ENCODE measurements at regions not wholly inside any gene's neighbourhood (a gene's known extent, or its start where the extent isn't known, plus 50 kb on each side); places are given as distances from the start of the nearest gene placed in this dataset.
"Not testable (repeated sequence)": the region's sequence is repeated elsewhere in the genome, so short reads cannot be mapped to it uniquely, and the experiment has no call there.

DNA sequence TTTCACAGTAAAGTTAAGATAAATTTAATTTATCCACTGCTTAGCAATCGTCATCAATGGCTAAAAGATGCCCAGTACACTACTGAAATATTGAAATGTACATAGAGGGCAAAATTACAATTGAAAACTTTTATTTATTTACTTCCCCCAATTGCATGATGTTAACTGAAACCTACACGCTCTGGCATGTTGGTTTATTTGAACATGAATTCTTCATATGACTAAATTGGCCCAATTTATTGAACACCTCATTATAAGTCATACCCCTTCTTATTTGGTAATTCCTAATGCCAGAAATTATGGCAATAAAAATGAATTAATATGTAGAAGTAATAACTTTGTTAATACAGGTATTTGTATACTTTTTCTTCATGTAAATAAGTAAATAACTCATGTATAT is 183.0 kb upstream of the ZC3H15 start:
- ATAC-seq = no peak
- no peak for DNase-seq

DNA sequence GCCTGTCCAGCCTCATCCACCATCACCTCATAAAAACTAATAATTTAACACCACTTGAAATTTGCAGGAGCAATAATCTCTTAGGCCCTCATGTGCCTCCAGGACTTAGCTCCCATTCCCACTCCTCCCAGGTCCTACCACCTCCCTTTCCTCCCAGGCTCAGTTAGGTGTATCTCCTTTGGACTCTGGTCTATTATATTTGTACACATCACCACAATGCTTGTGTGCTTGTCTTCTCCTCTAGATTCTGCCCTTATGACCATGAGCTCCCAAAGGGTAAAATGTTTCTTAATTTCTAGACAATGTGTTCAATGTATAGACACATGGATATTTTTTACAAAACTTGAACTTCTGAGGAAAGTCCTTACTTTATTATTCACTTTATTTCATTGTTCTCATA is 182.0 kb upstream of the ZC3H15 start:
- DNase-seq = no peak
- no peak for ATAC-seq

DNA sequence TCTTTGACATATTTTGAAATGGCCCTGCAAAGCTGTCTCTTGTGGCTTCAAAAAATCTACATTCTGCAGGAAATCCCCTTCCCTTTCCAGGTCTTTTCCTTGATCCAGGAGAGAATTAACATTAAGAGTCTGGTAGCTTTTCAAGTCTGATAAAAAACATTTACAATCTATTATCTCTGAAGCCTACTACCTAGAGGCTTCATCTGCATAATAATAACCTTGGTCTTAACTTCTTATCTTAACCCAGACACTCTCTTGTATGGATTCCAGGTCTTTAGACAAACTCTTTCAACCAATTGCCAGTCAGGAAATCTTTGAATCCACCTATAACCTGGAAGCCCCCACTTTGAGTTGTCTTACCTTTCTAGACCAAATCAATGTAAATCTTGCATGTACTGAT is 179.3 kb upstream of the ZC3H15 start:
- DNase-seq (no peak), ATAC-seq (no peak)

DNA sequence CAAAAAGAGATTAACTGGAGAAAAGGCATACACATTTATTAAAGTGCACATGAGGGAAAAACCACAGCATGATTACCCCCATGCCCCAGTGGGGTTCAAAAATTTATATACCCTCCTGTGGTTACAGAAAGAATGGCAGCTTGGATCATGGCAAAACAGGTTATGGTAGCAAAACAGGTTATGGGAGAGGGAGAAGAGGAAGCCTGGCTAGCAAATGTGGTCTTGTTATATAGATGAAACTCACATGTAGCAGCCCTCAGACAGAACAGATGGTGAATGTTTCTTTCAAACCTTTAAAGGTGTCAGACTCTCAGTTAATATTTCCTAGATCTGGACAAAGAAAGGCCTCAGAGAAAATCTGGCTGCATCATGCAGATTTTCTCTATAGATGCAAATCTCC is 178.2 kb upstream of the ZC3H15 start:
- ATAC-seq (no peak), DNase-seq (no peak)

DNA sequence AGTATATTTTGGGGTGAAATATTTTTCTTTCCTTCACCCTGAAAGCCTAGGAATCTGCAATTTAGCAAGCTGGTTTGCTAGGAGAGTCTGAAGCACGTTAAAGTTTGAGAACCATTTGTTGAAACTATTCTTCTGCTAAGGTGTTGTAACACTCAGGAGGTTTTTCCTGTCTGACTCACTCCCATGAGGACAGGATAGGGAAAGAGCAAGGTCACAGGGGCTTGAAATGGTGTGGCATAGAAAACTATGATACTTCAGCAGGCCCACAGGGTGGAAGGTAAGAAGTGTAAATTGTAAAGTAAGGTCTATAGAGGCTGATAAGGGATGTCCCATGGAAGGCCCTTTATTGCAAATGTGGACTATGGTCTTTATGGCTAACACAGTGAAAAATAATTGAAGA is 177.7 kb upstream of the ZC3H15 start:
- DNase-seq = no peak

DNA sequence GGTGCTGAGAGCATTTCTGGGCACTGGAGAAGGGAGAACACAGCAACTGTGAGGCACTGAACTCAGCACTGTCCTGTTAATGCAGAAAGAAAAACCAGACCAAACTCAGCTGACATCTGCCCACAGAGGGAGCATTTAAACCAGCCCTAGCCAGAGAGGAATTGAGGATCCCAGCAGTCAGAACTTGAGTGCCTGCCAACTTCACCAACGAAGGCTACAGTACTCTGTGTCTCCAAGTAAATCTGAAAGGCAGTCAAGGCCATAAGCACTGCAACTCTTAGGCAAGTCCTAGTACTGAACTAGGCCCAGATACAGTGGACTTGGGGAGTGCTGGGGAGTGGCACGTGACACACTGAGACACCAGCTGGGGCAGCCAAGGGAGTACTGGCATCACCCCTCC is 176.2 kb upstream of the ZC3H15 start:
- no peak for DNase-seq

More for the DNA sequence above, 177.7 kb upstream of the ZC3H15 start:
- ATAC-seq = no peak

DNA sequence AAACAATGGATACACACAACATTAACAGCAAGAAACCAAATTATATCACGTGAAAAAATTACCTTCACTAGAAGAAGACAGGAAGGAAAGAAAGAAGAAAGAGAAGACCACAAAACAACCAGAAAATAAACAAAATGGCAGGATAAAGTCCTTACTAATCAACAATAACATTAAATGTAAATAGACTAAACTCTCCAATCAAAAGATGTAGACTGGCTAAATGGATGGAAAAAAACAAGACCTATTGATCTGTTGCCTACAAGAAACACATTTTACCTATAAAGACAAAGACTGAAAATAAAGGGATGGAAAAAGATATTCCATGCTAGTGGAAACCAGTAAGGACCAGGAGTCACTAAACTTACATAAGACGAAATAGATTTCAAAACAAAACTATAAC is 167.0 kb upstream of the ZC3H15 start:
- no peak for DNase-seq
- ATAC-seq = no peak

More for the DNA sequence above, 176.2 kb upstream of the ZC3H15 start:
- no peak for ATAC-seq

DNA sequence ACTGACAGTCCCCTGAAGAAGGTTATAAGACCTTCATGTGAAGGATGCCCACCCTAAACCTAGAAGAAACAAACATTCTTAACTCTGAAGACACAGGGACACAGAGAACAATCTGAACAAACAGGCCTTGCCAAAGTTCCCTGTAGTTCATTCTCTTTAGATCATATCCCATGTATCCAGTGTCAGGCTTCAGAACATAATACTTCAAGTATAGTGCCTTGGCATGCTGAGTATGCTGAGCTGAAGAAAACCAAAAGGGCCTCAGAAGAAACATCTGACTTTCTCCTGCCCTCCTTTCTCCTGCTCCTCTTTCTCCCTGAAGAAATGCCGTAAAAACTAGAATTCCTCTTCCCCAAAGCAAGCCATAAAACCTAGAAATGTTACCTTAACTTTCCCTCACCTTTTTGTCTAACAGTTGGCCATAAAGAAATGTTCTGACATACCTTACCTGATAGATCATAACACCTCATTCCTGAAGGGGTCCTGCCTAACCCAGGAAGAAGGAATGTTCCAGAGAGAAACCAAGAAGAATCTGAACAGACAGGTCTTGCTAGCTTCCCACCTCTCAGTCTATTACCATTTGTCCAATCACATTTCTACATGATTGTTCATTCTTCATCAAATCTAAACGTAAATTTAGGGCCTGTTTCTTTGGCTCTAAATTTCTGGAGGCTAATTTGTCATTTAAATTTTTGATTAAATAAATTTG is 160.1 kb upstream of the ZC3H15 start:
- ATAC-seq = no peak
- DNase-seq = no peak

DNA sequence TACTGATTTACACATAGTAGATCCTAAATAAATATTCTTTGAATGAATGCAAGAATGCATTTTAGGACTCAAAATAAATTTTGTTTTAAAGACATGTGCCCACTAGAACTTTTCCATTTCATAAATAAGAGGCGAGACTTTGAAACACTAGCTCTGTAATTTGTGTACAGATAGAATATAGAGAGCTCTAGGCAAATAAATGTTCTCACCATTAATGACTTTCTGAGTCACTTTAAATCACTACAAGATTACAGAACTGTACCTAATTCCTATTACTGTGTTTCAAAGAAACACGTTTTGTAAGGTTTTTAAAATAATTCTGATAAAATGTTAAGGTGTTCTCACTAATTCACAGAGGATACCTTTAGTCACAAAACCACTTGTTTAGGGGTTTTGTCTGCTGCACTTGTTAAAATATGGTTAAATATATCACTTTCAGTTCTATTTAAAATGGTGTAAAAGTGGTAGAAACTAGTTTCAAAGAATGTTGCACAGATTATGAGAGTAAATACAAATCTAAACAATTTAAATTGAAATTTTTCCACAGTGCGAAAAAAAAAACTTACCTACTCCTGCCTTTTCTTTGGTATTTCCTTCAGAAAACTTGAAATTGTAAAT is 158.7 kb upstream of the ZC3H15 start:
- no peak for DNase-seq
- ATAC-seq = no peak

DNA sequence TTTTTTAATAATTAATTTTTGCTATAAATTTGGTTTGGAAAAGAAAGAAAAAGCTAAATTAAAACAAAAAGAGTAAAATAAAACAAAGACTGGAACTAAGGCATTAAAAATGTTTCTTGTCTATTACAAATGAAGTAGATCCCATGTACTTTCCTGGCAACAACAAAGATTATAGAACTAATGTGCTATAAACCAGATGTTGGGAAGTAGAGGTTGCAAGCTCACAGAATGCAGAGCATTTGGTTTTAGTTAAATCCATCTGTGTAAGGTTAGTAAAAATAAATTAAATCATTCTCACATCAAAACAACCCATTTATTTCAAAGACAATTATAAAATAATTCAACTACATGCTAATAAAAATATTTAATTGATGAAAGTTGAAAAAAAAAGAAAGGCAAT is 157.2 kb upstream of the ZC3H15 start:
- ATAC-seq = no peak

DNA sequence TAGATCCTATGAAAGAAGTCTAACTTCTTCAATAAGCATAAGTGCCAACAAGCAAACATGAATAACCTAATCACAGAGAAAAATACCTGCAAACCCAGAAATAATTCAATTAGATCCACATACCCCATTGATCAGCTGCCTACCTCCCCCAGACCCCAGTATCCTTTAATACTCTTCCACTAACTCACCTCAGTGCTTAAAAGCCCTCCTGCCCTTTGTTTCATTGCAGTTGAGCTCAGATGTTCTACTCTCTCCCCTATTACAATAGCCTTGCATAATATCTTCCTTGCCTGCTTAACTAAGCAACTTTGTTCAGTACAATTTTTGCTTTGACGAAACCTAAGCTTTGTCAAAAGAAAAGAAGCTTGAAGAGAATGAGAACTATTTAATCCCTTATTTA is 156.0 kb upstream of the ZC3H15 start:
- ATAC-seq (no peak), DNase-seq (no peak)

More for the DNA sequence above, 157.2 kb upstream of the ZC3H15 start:
- no peak for DNase-seq

DNA sequence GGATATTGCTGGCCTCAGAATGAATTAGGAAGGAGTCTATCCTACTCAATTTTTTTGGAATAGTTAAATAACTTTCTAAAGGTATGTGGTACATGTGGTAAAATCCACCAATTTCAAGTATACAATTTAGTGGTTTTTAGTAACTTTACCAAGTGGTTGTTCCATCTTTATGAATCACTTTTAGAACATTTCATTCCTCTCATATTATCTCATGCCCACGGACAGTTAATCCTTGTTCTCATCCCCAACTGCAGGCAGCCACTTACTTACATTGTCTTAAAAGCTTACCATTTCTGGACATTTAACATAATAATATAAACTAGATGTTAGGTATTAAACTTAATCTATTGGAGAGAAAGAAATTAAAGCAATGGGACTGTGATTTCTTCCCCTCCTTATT is 146.3 kb upstream of the ZC3H15 start:
- DNase-seq (no peak), ATAC-seq (no peak)

DNA sequence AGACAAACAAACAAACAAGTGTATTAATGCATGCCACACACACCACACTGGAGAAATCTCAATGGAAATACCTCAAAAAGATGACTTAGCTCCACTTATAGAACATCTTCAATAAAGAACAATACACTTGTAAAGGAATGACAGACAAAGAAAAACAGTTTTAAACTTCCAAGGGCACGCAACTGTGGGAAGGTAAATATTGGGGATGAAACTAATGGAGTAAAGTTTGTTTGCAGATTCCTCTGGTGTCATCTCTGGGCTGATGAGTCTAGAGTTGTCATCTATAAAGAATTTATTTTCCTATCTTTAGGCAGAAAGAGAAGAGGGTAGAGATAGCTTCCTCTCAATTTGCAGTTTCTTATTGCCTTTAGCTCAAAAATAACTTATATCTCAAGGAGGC is 144.0 kb upstream of the ZC3H15 start:
- DNase-seq (no peak), ATAC-seq (no peak)

DNA sequence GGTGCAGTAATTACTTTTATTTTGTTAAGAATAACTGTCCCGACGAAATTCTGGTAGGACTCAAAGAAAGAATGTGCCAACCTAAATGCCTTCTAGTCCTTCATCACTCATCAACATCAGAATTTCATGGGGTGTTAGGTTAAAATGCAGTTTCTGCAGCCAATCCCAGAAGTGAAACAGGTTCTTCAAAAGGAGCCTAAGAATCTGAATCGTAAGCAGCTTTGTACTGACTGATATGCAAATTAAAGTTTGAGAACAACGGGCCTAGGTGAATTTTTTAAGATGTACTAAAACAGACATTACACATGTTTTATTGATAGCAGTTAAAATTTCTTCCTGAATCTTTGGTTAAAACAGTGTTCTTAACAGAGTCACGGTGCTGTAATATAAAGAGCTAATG is 140.3 kb upstream of the ZC3H15 start:
- DNase-seq (no peak), ATAC-seq (no peak)

DNA sequence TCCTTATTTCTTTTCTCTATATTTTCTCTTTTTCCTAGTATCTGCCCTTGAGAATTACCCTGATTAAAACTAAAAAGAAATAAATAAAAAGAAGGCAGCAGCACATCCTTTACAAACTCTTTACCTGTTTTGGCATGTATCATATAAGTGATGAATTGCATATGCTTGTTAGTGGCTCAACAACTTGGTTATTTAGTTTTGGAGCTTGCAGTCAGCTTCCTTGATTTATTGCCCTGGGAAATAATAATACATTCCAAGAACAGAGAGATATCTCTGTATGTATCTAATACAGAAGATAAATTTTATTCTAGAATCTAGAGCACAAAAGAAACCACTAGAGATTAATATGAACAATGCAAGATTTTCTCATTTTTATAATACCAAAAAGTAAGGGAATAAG is 139.8 kb upstream of the ZC3H15 start:
- no peak for ATAC-seq

DNA sequence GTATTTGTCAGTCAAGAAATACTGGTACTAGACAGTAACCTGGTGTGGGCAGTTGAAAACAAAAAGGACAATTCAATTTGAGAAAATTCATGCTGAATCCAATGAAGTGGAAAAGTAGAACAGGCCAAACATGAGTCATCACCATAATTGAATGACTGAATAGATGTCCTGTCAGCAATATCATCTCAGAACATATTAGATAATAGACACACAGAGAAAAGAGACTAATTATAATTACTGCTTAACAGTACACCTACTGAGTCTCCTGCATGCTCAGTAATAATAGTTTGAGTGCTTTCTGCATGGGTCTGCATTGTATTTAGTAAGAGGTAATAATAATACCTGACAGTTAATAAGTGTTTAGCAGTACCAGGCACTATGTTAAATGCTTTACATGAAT is 138.6 kb upstream of the ZC3H15 start:
- no peak for DNase-seq
- no peak for ATAC-seq

More for the DNA sequence above, 139.8 kb upstream of the ZC3H15 start:
- DNase-seq = no peak

DNA sequence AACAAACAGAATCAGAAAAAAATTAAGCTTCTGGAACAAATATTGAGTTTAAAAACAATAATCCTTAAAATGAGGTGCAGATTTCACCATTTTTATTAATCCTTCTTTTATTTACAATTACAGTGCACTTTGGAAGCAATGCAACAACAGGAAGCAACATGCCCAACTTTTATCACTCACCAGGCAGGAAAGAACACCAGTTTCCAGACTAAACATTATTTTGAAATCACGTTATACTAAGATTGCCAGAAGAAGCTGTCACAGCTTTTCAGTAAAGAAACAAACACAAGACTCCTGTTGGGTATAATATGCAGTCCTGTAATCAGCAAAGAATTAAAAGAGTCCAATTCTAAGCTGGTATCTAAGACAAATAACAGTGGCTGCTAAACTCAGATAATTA is 137.9 kb upstream of the ZC3H15 start:
- DNase-seq (no peak), ATAC-seq (no peak)

DNA sequence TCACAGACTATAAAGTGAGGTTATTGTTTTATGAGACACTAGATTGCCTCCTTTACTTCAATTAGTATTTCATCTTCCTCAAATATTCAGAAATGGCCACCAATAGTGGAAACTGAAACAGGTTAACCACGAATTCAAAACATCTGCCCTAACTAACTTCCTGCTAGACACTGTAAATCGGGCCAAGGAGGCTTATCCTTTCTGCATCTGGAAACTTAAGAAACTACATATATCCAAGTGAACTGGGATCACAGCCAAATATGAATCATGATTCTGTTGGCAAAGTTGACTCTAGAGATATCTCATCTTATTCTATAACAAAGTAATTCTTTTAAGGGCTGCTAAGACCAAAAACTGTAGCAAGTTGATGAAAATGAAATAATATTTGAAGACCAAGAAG is 136.6 kb upstream of the ZC3H15 start:
- ATAC-seq (no peak), DNase-seq (no peak)

DNA sequence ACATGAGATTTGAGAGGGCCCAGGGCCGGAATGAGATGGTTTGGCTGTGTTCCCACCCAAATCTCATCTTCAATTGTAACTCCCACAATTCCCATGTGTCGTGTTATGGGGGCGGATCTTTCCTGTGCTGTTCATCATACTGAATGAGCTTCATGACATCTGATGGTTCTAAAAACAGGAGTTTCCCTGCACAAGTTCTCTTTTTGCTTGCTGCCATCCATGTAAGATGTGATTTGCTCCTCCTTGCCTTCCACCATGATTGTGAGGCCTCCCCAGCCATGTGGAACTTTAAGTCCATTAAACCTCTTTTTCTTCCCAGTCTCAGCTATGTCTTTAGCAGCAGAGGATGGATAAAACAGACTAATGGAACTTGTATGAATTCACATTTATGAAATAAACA is 131.9 kb upstream of the ZC3H15 start:
- not testable (repeated sequence) for DNase-seq, ATAC-seq

DNA sequence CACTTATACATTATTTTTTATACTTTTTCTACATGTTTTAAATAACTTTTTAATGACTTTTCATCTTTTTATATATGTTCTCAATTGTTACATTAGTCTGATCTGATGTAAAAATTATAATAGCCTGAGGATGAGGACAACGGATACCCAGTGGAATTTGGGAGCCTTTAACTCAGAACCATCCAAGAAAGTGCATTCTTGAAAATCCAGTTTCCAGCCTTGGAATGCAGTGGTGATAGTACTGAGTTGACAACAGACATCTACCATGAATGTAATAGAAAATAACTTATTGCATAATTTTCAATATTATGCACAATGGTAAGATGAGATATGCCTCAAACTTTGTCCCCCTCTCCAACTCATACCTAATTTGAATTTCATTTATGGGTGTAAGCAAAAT is 120.7 kb upstream of the ZC3H15 start:
- no peak for ATAC-seq

DNA sequence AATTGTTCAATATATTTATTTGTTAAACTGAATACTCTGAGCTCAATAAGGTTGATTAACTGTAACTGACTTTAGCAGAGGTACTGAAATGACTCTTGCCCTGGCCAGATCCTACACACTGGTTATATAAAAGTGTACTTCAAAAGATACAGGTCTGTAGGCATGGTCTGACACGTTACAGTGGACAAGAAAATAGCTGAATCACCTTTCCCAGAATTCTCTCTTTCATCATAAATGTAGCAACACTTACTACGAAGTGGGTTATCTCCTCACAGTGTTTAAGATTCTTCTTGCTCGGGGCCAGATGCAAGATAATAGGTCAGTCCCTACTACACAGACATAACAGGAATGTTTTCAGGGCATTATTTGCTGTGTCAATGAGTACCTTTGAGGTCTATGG is 107.0 kb upstream of the ZC3H15 start:
- ATAC-seq (no peak), DNase-seq (no peak)

More for the DNA sequence above, 120.7 kb upstream of the ZC3H15 start:
- no peak for DNase-seq

DNA sequence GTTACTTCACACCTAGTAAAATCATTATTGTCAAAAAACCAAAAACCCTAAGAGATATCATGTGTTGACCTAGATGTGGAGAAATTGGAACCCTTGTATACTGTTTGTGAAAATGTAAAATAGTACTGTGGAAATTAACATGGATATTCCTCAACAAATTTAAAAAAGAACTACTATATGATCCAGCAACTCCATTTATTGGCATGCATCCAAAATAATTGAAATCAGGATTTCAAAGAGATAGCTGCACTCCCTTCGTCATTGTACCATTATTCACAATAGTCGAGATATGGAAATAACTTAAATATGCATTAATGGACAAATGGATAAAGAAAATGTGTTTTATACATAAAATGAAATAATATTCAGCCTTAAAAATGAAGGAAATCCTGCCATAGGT is 105.3 kb upstream of the ZC3H15 start:
- ATAC-seq (no peak), DNase-seq (no peak)

DNA sequence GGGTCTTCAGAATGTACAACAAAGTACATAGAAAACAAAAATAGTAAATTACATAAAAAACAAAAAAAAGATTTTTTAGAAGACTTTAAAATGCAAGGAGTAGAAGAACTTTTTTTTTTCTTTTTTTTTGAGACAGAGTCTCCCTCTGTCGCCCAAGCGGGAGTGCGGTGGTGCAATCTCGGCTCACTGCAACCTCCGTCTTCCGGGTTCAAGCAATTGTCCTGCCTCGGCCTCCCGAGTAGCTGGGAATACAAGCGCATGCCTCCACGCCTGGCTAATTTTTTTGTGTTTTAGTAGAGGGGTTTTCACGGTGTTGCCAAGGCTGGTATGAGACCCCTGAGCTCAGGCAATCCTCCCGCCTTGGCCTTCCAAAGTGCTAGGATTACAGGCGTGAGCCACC is 104.5 kb upstream of the ZC3H15 start:
- DNase-seq (no peak), ATAC-seq (no peak)

DNA sequence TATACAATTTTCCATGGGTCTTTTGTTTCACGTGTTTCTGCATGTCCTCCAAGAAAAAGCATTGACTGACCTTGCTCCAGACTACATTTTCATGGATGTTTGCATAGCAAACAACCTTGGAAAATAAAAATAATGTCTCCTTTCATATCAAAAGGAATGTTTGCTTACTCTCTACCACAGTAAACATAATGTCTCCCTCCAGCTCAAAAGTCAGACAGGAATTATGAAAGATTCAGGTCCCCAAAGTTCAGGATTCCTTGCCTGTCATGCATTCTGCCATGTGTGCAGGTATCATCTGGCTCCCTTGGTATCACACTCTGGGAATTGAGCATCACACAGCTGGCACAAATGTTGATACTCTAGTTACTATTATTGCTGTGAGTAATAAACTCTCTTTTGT is 103.1 kb upstream of the ZC3H15 start:
- ATAC-seq (no peak), DNase-seq (no peak)
